HG02884 (cell line): ENCODE measurements at regions not wholly inside any gene's neighbourhood (a gene's known extent, or its start where the extent isn't known, plus 50 kb on each side); places are given as distances from the start of the nearest gene placed in this dataset.
"Not testable (repeated sequence)": the region's sequence is repeated elsewhere in the genome, so short reads cannot be mapped to it uniquely, and the experiment has no call there.

Experiments
- ATAC-seq: cut with Tn5 transposase; IDR thresholded peaks from one replicate; pipeline ENCODE4 v1.9.1; 2021; ENCODE audit warnings: mild to moderate bottlenecking, moderate library complexity; ENCODE audit not compliant: unreplicated experiment

GRCh38 chr10:61195211-61195610, 251.2 kb upstream of the RHOBTB1 start:
- ATAC-seq = no peak

- not testable (repeated sequence) for ATAC-seq
These were observed 248.6 kb upstream of the RHOBTB1 start for GRCh38 chr10:61192589-61192988.

- no peak for ATAC-seq
These were observed 248.1 kb upstream of the RHOBTB1 start for GRCh38 chr10:61192042-61192441.

- no peak for ATAC-seq
These were observed 245.9 kb upstream of the RHOBTB1 start for GRCh38 chr10:61189912-61190311.

GRCh38 chr10:61188691-61189090, 244.7 kb upstream of the RHOBTB1 start:
- ATAC-seq = no peak

GRCh38 chr10:61188101-61188500, 244.1 kb upstream of the RHOBTB1 start:
- no peak for ATAC-seq

- ATAC-seq = no peak
These were observed 243.6 kb upstream of the RHOBTB1 start for GRCh38 chr10:61187601-61188000.

GRCh38 chr10:61186408-61186807, 242.4 kb upstream of the RHOBTB1 start:
- no peak for ATAC-seq

GRCh38 chr10:61184429-61184828, 240.4 kb upstream of the RHOBTB1 start:
- no peak for ATAC-seq

- ATAC-seq = no peak
These were observed 240.0 kb upstream of the RHOBTB1 start for GRCh38 chr10:61183967-61184366.

- ATAC-seq = no peak
These were observed 237.8 kb upstream of the RHOBTB1 start for GRCh38 chr10:61181832-61182231.

GRCh38 chr10:61179771-61180170, 235.8 kb upstream of the RHOBTB1 start:
- ATAC-seq = no peak

GRCh38 chr10:61176424-61176823, 232.4 kb upstream of the RHOBTB1 start:
- no peak for ATAC-seq

GRCh38 chr10:61175316-61175715, 231.3 kb upstream of the RHOBTB1 start:
- no peak for ATAC-seq

GRCh38 chr10:61173450-61173849, 229.5 kb upstream of the RHOBTB1 start:
- no peak for ATAC-seq

GRCh38 chr10:61172182-61172926, 228.4 kb upstream of the RHOBTB1 start:
- ATAC-seq = no peak

GRCh38 chr10:61170594-61170993, 226.6 kb upstream of the RHOBTB1 start:
- no peak for ATAC-seq

- ATAC-seq = no peak
These were observed 225.3 kb upstream of the RHOBTB1 start for GRCh38 chr10:61169294-61169693.

- no peak for ATAC-seq
These were observed 222.5 kb upstream of the RHOBTB1 start for GRCh38 chr10:61166489-61166888.

GRCh38 chr10:61166065-61166464, 222.1 kb upstream of the RHOBTB1 start:
- no peak for ATAC-seq

GRCh38 chr10:61164458-61165160, 220.6 kb upstream of the RHOBTB1 start:
- ATAC-seq = no peak

- ATAC-seq = no peak
These were observed 219.4 kb upstream of the RHOBTB1 start for GRCh38 chr10:61163403-61163802.
